ENCODE measurements at regions not wholly inside any gene's neighbourhood (a gene's known extent, or its start where the extent isn't known, plus 50 kb on each side); places are given as distances from the start of the nearest gene placed in this dataset.

DNA sequence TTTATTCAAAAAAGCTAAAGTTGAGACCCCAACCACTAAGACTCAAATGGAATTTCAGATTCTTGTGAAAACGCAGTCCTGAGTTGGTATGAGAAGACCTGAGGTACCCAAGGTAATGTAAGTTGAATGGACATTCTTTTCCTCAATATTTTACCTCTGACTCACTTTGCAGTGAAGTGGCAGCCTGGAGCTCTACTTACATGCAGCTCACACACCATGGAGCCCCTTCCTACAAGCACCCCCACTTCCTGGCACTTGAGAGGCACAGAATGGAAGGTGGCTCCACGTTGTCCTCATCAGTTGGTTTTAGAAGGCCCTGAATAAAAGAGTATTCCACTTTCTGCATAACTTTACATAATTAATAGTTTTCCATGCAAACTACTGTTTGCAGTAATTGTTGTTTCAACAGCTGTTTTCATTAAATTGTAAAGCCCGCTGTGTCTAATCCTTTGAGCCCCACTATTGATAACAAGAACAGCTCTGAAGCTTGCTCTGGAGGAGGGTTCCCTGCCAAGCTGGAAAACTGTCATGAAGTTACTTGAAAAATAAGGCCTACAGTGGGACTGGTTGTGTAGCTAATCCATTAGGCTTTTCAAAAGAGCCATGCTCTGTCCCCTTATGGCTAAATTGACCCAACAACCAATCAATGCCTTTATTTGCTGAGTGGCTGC lies 102.2 kb upstream of the SPATA31D4 start:
- TF ChIP-seq, protein P1, sequence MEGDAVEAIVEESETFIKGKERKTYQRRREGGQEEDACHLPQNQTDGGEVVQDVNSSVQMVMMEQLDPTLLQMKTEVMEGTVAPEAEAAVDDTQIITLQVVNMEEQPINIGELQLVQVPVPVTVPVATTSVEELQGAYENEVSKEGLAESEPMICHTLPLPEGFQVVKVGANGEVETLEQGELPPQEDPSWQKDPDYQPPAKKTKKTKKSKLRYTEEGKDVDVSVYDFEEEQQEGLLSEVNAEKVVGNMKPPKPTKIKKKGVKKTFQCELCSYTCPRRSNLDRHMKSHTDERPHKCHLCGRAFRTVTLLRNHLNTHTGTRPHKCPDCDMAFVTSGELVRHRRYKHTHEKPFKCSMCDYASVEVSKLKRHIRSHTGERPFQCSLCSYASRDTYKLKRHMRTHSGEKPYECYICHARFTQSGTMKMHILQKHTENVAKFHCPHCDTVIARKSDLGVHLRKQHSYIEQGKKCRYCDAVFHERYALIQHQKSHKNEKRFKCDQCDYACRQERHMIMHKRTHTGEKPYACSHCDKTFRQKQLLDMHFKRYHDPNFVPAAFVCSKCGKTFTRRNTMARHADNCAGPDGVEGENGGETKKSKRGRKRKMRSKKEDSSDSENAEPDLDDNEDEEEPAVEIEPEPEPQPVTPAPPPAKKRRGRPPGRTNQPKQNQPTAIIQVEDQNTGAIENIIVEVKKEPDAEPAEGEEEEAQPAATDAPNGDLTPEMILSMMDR (optimal IDR thresholded peaks at IDR 0.05 in 1 of 3, IDR thresholded peaks at IDR 0.05 in 1 of 3, conservative IDR thresholded peaks at IDR 0.05 in 1 of 3; ENCODE audit: extremely low read depth in 1 of 3, insufficient read depth in 2 of 3, low read length in 3 of 3), result no peak
- no peak for TF ChIP-seq EZH2 (IDR thresholded peaks at IDR 0.05; ENCODE audit: low read length)
